ENCODE measurements at regions not wholly inside any gene's neighbourhood (a gene's known extent, or its start where the extent isn't known, plus 50 kb on each side); places are given as distances from the start of the nearest gene placed in this dataset.
"Not testable (repeated sequence)": the region's sequence is repeated elsewhere in the genome, so short reads cannot be mapped to it uniquely, and the experiment has no call there.

GRCh38 chr2:116517936-116518335, 1296.6 kb upstream of the DDX18 start:
- H3K4me3 ChIP-seq (replicated peaks in 1 of 2; ENCODE audit: low read depth in 2 of 2, low read length in 2 of 2) = no peak overlapping the region
- no peak for DNase-seq (ENCODE audit: low read depth in 2 of 2)
- no peak for TF ChIP-seq CTCF (IDR thresholded peaks at IDR 0.05; ENCODE audit: low read depth, low read length)

- DNase-seq (ENCODE audit: low read depth in 2 of 2) = no peak
- H3K4me3 ChIP-seq (replicated peaks in 1 of 2; ENCODE audit: low read depth in 2 of 2, low read length in 2 of 2) = no peak overlapping the region
- no peak for TF ChIP-seq CTCF (IDR thresholded peaks at IDR 0.05; ENCODE audit: low read depth, low read length)
Observed at GRCh38 chr2:116537811-116538210, 1276.7 kb upstream of the DDX18 start.

- DNase-seq (ENCODE audit: low read depth in 2 of 2) = no peak
- no peak overlapping the region for H3K4me3 ChIP-seq (replicated peaks in 1 of 2; ENCODE audit: low read depth in 2 of 2, low read length in 2 of 2)
- no peak for TF ChIP-seq CTCF (IDR thresholded peaks at IDR 0.05; ENCODE audit: low read depth, low read length)
Observed at GRCh38 chr2:116545286-116546068, 1269.0 kb upstream of the DDX18 start.

GRCh38 chr2:116552738-116553419, 1261.6 kb upstream of the DDX18 start:
- not testable (repeated sequence) for H3K4me3 ChIP-seq (replicated peaks in 1 of 2; ENCODE audit: low read depth in 2 of 2, low read length in 2 of 2); DNase-seq (ENCODE audit: low read depth in 2 of 2)

- no peak overlapping the region for H3K4me3 ChIP-seq (replicated peaks in 1 of 2; ENCODE audit: low read depth in 2 of 2, low read length in 2 of 2)
- TF ChIP-seq CTCF (IDR thresholded peaks at IDR 0.05; ENCODE audit: low read depth, low read length) = no peak
- no peak for DNase-seq (ENCODE audit: low read depth in 2 of 2)
Observed at GRCh38 chr2:116580209-116580608, 1234.3 kb upstream of the DDX18 start.

GRCh38 chr2:116582850-116583249, 1231.6 kb upstream of the DDX18 start:
- DNase-seq (ENCODE audit: low read depth in 2 of 2) = no peak
- H3K4me3 ChIP-seq (replicated peaks in 1 of 2; ENCODE audit: low read depth in 2 of 2, low read length in 2 of 2) = no peak overlapping the region
- TF ChIP-seq CTCF (IDR thresholded peaks at IDR 0.05; ENCODE audit: low read depth, low read length) = no peak

GRCh38 chr2:116585669-116586327, 1228.7 kb upstream of the DDX18 start:
- H3K4me3 ChIP-seq (replicated peaks in 1 of 2; ENCODE audit: low read depth in 2 of 2, low read length in 2 of 2) = no peak overlapping the region
- no peak for TF ChIP-seq CTCF (IDR thresholded peaks at IDR 0.05; ENCODE audit: low read depth, low read length)
- no peak for DNase-seq (ENCODE audit: low read depth in 2 of 2)
